WTC11 (cell line): ENCODE measurements at regions not wholly inside any gene's neighbourhood (a gene's known extent, or its start where the extent isn't known, plus 50 kb on each side); places are given as distances from the start of the nearest gene placed in this dataset.
A peak's percentile ranks its signal among the peaks of the same experiment; 100 is the strongest.
"Not testable (repeated sequence)": the region's sequence is repeated elsewhere in the genome, so short reads cannot be mapped to it uniquely, and the experiment has no call there.

Experiments used
- ATAC-seq: fragments of 200-7000 bp; cut with Tn5 transposase; 2 replicates; pipeline ENCODE4 v1.10.0; 2021; ENCODE audit warnings: mild to moderate bottlenecking, moderate library complexity
- CTCF ChIA-PET: fragments of 300-600 bp; sonication (Branson Sonifier 250); formaldehyde crosslinking; loops from one replicate; lab custom pipeline; 2021; ENCODE audit warnings: antibody characterized with exemption; lab: Charles Lee
- POLR2A ChIA-PET: fragments of 350-600 bp; sonication (Branson Sonifier 250); formaldehyde crosslinking; loops from one replicate; lab custom pipeline; 2021; ENCODE audit warnings: antibody characterized with exemption; lab: Charles Lee
- DNase-seq: peaks from one replicate; pipeline ENCODE4 v3.0.0; 2021; ENCODE audit warnings: low spot score
- H3K27ac Mint-ChIP-seq: 2 replicates; pipeline ENCODE4 v1.8.0; 2021; ENCODE audit warnings: mixed read lengths
- H3K27me3 Mint-ChIP-seq: 2 replicates; pipeline ENCODE4 v1.8.0; 2021; ENCODE audit warnings: low read depth, mild to moderate bottlenecking, moderate library complexity, mixed read lengths
- H3K36me3 Mint-ChIP-seq: 2 replicates; pipeline ENCODE4 v1.8.0; 2021; ENCODE audit warnings: mixed read lengths
- H3K4me1 Mint-ChIP-seq: 2 replicates; pipeline ENCODE4 v1.8.0; 2022; ENCODE audit warnings: mixed read lengths
- H3K4me3 Mint-ChIP-seq: 2 replicates; pipeline ENCODE4 v1.8.0; 2021; ENCODE audit warnings: mild to moderate bottlenecking, moderate library complexity, mixed read lengths
- H3K9me3 Mint-ChIP-seq: 2 replicates; pipeline ENCODE4 v1.8.0; 2021; ENCODE audit warnings: mixed read lengths
- ATF1 ChIP-seq: sonication (generic); formaldehyde crosslinking; IDR thresholded peaks from 2 replicates; pipeline ENCODE4 v1.8.1; 2023; ENCODE audit warnings: mild to moderate bottlenecking, moderate library complexity, missing genetic modification reagents
- CREM ChIP-seq: sonication (generic); formaldehyde crosslinking; IDR thresholded peaks from 2 replicates; pipeline ENCODE4 v1.8.1; 2022; ENCODE audit warnings: mild to moderate bottlenecking, missing genetic modification reagents, moderate library complexity
- CTCF ChIP-seq: fragments of 200-600 bp; IDR thresholded peaks from 2 replicates; pipeline ENCODE4 v1.8.0; 2022; ENCODE audit warnings: antibody characterized with exemption
- GRHL2 ChIP-seq: fragments of 250-450 bp; sonication (Bioruptor Pico); IDR thresholded peaks from 2 replicates; pipeline ENCODE4 v1.8.0; 2022; ENCODE audit warnings: mild to moderate bottlenecking, moderate library complexity; ENCODE audit not compliant: insufficient replicate concordance, severe bottlenecking
- NR1H2 ChIP-seq: sonication (generic); formaldehyde crosslinking; IDR thresholded peaks from 2 replicates; pipeline ENCODE4 v1.9.0; 2021; ENCODE audit warnings: mild to moderate bottlenecking, moderate library complexity, missing genetic modification reagents
- SMAD3 ChIP-seq: sonication (generic); formaldehyde crosslinking; IDR thresholded peaks from 2 replicates; pipeline ENCODE4 v1.8.0; 2022; ENCODE audit warnings: missing genetic modification reagents, mild to moderate bottlenecking, borderline replicate concordance
- SOX15 ChIP-seq: fragments of 250-450 bp; sonication (Bioruptor Pico); IDR thresholded peaks from 2 replicates; pipeline ENCODE4 v1.9.0; 2021; ENCODE audit warnings: mild to moderate bottlenecking
- TCF7 ChIP-seq: sonication (generic); formaldehyde crosslinking; IDR thresholded peaks from 2 replicates; pipeline ENCODE4 v1.8.0; 2022; ENCODE audit warnings: mild to moderate bottlenecking, low read depth, missing genetic modification reagents, moderate library complexity
- ZBTB21 ChIP-seq: sonication (generic); formaldehyde crosslinking; IDR thresholded peaks from 2 replicates; pipeline ENCODE4 v1.8.1; 2023; ENCODE audit warnings: mild to moderate bottlenecking, missing genetic modification reagents, borderline replicate concordance
- ZNF396 ChIP-seq: fragments of 250-450 bp; sonication (Bioruptor Pico); IDR thresholded peaks from 2 replicates; pipeline ENCODE4 v1.8.0; 2021; ENCODE audit warnings: mild to moderate bottlenecking, moderate library complexity, borderline replicate concordance
- TF ChIP-seq, protein P1 (sequence below): sonication (generic); formaldehyde crosslinking; IDR thresholded peaks from 2 replicates; pipeline ENCODE4 v1.8.0; 2022; ENCODE audit warnings: missing genetic modification reagents
- TF ChIP-seq, protein P2 (sequence below): sonication (generic); formaldehyde crosslinking; IDR thresholded peaks from 2 replicates; pipeline ENCODE4 v1.8.1; 2022; ENCODE audit warnings: low read depth, mild to moderate bottlenecking, moderate library complexity, missing genetic modification reagents, borderline replicate concordance
- TF ChIP-seq, protein P3 (sequence below): fragments of 250-450 bp; sonication (Bioruptor Pico); IDR thresholded peaks from 2 replicates; pipeline ENCODE4 v1.9.0; 2021; ENCODE audit warnings: mild to moderate bottlenecking

- H3K9me3 Mint-ChIP-seq, result peaks cover 59% of the 10 kb centered on the region
- H3K4me1 Mint-ChIP-seq, result no peaks in the 10 kb centered on the region
- peaks cover 4% of the 10 kb centered on the region for H3K36me3 Mint-ChIP-seq
- CTCF ChIA-PET, result no interaction called here
- no peak overlapping the region for H3K4me3 Mint-ChIP-seq
- peaks cover 2% of the 10 kb centered on the region; the same call in 1 of the 2 replicates for H3K27me3 Mint-ChIP-seq
- no peak overlapping the region for H3K27ac Mint-ChIP-seq
- no peak for ATAC-seq
- TF ChIP-seq CREM (CRISPR knock-in tag) (no peak), ZBTB21 (CRISPR knock-in tag) (no peak), TCF7 (CRISPR knock-in tag) (no peak), GRHL2 (no peak), ATF1 (no peak), SOX15 (CRISPR knock-in tag) (no peak), NR1H2 (no peak), ZNF396 (no peak)
- TF ChIP-seq, protein P1, sequence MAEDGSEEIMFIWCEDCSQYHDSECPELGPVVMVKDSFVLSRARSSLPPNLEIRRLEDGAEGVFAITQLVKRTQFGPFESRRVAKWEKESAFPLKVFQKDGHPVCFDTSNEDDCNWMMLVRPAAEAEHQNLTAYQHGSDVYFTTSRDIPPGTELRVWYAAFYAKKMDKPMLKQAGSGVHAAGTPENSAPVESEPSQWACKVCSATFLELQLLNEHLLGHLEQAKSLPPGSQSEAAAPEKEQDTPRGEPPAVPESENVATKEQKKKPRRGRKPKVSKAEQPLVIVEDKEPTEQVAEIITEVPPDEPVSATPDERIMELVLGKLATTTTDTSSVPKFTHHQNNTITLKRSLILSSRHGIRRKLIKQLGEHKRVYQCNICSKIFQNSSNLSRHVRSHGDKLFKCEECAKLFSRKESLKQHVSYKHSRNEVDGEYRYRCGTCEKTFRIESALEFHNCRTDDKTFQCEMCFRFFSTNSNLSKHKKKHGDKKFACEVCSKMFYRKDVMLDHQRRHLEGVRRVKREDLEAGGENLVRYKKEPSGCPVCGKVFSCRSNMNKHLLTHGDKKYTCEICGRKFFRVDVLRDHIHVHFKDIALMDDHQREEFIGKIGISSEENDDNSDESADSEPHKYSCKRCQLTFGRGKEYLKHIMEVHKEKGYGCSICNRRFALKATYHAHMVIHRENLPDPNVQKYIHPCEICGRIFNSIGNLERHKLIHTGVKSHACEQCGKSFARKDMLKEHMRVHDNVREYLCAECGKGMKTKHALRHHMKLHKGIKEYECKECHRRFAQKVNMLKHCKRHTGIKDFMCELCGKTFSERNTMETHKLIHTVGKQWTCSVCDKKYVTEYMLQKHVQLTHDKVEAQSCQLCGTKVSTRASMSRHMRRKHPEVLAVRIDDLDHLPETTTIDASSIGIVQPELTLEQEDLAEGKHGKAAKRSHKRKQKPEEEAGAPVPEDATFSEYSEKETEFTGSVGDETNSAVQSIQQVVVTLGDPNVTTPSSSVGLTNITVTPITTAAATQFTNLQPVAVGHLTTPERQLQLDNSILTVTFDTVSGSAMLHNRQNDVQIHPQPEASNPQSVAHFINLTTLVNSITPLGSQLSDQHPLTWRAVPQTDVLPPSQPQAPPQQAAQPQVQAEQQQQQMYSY (CRISPR knock-in tag), result no peak
- TF ChIP-seq, all 79 proteins: peak for 0
- no peak for DNase-seq
- POLR2A ChIA-PET, result no interaction called here
Measured at GRCh38 chr1:221256773-221257172, 377.5 kb downstream of the HLX start.

DNA sequence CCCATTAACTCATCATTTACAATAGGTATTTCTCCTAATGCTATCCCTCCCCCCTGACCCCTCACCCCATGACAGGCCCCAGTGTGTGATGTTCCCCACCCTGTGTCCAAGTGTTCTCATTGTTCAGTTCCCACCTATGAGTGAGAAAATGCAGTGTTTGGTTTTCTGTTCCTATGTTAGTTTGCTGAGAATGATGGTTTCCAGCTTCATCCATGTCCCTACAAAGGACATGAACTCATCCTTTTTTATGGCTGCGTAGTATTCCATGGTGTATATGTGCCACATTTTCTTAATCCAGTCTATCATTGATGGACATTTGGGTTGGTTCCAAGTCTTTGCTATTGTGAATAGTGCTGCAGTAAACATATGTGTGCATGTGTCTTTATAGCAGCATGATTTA, 378.3 kb downstream of the HLX start:
- H3K36me3 Mint-ChIP-seq, POLR2A ChIA-PET, DNase-seq, H3K27me3 Mint-ChIP-seq, CTCF ChIA-PET, ATAC-seq, H3K27ac Mint-ChIP-seq, H3K4me3 Mint-ChIP-seq, H3K4me1 Mint-ChIP-seq: not testable (repeated sequence)
- H3K9me3 Mint-ChIP-seq, result peaks cover 67% of the 10 kb centered on the region

DNA sequence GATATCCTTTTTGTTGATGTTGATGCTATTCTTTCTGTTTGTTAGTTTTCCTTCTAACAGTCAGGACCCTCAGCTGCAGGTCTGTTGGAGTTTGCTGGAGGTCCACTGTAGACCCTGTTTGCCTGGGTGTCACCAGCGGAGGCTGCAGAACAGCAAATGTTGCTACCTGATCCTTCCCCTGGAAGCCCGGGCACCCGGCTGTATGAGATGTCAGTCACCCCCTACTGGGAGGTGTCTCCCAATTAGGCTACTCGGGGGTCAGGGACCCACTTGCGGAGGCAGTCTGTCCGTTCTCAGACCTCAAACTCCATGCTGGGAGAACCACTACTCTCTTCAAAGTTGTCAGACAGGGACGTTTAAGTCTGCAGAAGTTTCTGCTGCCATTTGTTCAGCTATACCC, 383.4 kb downstream of the HLX start:
- POLR2A ChIA-PET, H3K27me3 Mint-ChIP-seq, H3K4me3 Mint-ChIP-seq, H3K27ac Mint-ChIP-seq, ATAC-seq, DNase-seq: not testable (repeated sequence)
- peaks cover 18% of the 10 kb centered on the region for H3K4me1 Mint-ChIP-seq
- H3K36me3 Mint-ChIP-seq, result peaks cover 24% of the 10 kb centered on the region
- CTCF ChIA-PET, result interaction anchor here (2.3 kb wide), 1 partner anchor 173 kb away, joined by 40 read pairs; no protein-coding TSS in a partner anchor
- peaks cover 48% of the 10 kb centered on the region for H3K9me3 Mint-ChIP-seq

GRCh38 chr1:221263831-221264767, 384.9 kb downstream of the HLX start:
- H3K27ac Mint-ChIP-seq, result no peak overlapping the region
- CTCF ChIA-PET, result interaction anchor here (0.6 to 2.3 kb wide), 43 partner anchors 9 to 907 kb away, joined by 3 to 40 read pairs (median 4); no protein-coding TSS in a partner anchor
- no peak overlapping the region for H3K4me3 Mint-ChIP-seq
- DNase-seq (peak; percentile 51), ATAC-seq (peak; percentile 94)
- TF ChIP-seq, protein P2, sequence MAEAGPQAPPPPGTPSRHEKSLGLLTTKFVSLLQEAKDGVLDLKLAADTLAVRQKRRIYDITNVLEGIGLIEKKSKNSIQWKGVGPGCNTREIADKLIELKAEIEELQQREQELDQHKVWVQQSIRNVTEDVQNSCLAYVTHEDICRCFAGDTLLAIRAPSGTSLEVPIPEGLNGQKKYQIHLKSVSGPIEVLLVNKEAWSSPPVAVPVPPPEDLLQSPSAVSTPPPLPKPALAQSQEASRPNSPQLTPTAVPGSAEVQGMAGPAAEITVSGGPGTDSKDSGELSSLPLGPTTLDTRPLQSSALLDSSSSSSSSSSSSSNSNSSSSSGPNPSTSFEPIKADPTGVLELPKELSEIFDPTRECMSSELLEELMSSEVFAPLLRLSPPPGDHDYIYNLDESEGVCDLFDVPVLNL (CRISPR knock-in tag), result no peak
- peak; percentile 39; the same call in 1 of the 2 replicates for TF ChIP-seq CTCF
- TF ChIP-seq SMAD3 (CRISPR knock-in tag), result no peak
- TF ChIP-seq, protein P3, sequence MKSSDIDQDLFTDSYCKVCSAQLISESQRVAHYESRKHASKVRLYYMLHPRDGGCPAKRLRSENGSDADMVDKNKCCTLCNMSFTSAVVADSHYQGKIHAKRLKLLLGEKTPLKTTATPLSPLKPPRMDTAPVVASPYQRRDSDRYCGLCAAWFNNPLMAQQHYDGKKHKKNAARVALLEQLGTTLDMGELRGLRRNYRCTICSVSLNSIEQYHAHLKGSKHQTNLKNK (CRISPR knock-in tag), result no peak
- peaks cover 34% of the 10 kb centered on the region for H3K9me3 Mint-ChIP-seq
- H3K27me3 Mint-ChIP-seq, result no peaks in the 10 kb centered on the region
- H3K36me3 Mint-ChIP-seq, result peaks cover 22% of the 10 kb centered on the region
- H3K4me1 Mint-ChIP-seq, result peaks cover 18% of the 10 kb centered on the region
- POLR2A ChIA-PET, result interaction anchor here (0.5 kb wide), 1 partner anchor 146 kb away, joined by 3 read pairs; no protein-coding TSS in a partner anchor
